ENCODE measurements at regions not wholly inside any gene's neighbourhood (a gene's known extent, or its start where the extent isn't known, plus 50 kb on each side); places are given as distances from the start of the nearest gene placed in this dataset.

DNA sequence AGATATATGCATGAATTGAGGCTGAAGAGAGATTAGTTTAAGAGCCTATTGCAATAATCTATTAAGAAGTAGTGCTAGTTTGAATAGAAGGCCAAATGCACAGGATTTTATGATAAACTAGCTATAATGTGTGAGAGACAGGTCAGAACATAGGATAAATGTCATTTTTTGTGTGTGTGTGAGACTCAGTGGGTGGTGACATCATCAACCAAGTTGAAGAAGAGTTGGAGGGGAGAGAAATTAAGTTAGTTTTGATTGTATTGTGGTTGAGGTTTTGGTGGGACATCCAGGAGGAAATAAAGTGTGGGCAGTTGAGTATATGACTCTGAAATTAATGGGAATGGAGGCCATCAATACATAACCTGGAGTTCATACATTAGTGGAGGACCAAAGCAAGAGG, 320.1 kb upstream of the CWC22 start:
- no peak for TF ChIP-seq TAF1 (IDR thresholded peaks at IDR 0.05; ENCODE audit: borderline replicate concordance, insufficient read depth, low read length)
- TF ChIP-seq POLR2AphosphoS5 (IDR thresholded peaks at IDR 0.05; ENCODE audit: low read depth, low read length), result no peak
- no peak for TF ChIP-seq FOXP2 (optimal IDR thresholded peaks at IDR 0.05; ENCODE audit: borderline replicate concordance, extremely low read depth, extremely low read length, insufficient read depth)

DNA sequence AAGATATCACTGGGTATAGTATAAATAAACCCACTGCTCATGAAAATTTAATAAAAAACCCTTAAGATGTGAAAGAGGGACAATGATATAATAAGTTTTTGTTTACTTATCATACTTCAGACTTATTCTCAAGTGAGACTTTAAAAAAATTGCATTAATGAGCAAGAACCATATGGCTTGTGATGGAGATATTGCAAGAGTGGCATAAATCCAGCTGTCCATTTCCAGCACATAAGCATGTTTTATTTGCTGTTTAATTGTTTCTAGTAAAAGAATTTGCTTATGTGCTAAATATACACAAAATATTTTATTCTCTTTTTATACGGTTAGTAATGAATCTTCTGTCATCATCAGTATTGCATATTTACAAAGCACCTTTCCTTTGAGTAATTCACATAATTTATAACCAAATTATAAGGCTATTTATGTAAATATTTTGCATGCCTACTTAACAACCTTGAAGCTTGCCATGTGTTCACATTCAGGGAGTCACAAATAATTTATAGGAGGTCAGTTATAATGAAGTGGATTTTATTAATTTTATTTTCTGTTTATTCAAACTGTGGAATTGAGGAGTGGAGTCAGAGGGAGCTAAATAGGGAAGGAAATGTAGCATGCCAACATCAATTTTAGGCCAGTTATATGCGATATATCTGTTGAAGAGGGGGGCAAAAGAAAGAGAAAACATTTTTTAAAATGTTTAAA, 318.5 kb upstream of the CWC22 start:
- TF ChIP-seq, protein P1, sequence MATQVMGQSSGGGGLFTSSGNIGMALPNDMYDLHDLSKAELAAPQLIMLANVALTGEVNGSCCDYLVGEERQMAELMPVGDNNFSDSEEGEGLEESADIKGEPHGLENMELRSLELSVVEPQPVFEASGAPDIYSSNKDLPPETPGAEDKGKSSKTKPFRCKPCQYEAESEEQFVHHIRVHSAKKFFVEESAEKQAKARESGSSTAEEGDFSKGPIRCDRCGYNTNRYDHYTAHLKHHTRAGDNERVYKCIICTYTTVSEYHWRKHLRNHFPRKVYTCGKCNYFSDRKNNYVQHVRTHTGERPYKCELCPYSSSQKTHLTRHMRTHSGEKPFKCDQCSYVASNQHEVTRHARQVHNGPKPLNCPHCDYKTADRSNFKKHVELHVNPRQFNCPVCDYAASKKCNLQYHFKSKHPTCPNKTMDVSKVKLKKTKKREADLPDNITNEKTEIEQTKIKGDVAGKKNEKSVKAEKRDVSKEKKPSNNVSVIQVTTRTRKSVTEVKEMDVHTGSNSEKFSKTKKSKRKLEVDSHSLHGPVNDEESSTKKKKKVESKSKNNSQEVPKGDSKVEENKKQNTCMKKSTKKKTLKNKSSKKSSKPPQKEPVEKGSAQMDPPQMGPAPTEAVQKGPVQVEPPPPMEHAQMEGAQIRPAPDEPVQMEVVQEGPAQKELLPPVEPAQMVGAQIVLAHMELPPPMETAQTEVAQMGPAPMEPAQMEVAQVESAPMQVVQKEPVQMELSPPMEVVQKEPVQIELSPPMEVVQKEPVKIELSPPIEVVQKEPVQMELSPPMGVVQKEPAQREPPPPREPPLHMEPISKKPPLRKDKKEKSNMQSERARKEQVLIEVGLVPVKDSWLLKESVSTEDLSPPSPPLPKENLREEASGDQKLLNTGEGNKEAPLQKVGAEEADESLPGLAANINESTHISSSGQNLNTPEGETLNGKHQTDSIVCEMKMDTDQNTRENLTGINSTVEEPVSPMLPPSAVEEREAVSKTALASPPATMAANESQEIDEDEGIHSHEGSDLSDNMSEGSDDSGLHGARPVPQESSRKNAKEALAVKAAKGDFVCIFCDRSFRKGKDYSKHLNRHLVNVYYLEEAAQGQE (IDR thresholded peaks at IDR 0.05; ENCODE audit: insufficient read depth in 1 of 2, low read depth in 2 of 2, low read length in 2 of 2), result no peak
- no peak for TF ChIP-seq TAF1 (IDR thresholded peaks at IDR 0.05; ENCODE audit: borderline replicate concordance, insufficient read depth, low read length)
- no peak for TF ChIP-seq SIN3A (IDR thresholded peaks at IDR 0.05; ENCODE audit: borderline replicate concordance, insufficient read depth, low read length)
- no peak for TF ChIP-seq POLR2AphosphoS5 (IDR thresholded peaks at IDR 0.05; ENCODE audit: low read depth, low read length)
- no peak for TF ChIP-seq FOXP2 (optimal IDR thresholded peaks at IDR 0.05; ENCODE audit: borderline replicate concordance, extremely low read depth, extremely low read length, insufficient read depth)

DNA sequence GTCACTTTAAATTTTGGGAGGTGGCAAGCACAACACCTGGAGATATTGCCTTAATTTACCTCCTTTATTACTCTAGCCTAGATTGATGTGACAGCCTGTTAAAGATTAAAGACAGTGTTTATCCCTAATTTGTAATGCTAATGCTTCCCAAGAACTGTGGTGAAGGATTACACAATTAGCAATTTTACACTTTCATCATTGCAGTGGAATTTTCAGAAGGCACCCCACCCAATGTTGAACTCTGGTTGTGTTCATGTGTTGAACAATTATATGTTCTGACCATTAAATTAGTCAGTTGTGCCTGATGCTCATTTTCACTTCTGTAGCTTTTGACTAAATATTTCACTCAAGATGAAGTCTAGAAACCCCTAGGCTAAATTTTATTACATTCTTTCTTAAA, 317.1 kb upstream of the CWC22 start:
- no peak for TF ChIP-seq POLR2AphosphoS5 (IDR thresholded peaks at IDR 0.05; ENCODE audit: low read depth, low read length)

DNA sequence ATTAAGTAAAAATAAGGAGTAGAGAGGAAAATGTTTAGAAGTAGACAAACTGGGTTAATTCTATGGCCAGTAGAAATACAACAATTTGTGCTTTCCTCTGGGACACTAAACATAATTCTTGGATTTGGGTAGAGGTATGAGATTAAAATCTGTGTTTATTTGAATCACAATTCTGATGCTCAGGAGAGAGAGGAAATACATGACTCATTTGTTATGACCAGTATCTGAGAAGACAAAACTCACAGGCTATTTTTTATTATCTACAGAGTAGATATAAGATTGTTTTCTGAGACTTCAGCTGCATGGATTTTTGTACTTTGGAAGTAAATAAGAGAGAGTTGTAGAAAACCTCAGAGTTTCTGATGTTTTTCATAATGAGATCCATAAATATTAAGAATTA, 315.7 kb upstream of the CWC22 start:
- no peak for TF ChIP-seq POLR2AphosphoS5 (IDR thresholded peaks at IDR 0.05; ENCODE audit: low read depth, low read length)

DNA sequence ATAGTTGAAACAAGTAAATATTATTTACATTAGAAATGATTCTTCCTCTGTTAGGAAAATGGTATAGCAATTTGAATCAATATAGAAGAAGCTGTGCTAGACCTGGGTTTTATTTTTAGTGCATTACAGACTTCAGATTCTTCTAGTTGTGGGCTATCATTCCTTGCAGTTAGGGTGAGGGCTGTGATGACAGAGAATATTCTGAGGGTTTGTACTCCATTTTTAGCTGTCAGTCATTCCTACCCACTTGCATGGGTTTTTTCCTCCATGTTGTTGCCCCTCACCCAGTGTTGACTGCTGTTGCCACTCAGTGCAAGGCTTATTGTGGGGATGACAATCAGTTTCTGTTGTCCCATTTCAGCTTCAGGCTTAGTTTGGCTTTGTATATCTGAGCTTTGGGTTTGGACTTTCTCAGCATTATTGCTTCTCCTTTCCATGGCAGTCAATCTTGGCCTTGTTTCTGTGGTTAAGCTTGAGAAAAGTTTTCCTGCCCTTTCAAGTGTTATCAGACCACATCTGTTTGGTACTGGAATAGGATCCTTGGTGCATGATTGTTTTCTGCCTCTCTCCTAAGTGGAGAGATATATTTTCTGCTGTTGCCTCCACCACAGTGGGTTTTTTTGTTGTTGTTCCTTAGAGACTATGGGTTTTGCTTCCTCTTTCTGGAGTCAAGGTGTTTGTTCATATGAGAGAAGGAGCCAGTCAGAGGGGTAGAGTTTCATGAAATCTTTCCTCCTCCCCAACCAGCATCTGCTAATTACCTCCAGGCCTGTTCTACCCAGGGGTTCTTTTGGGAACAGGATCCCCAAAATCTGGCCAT, 312.7 kb upstream of the CWC22 start:
- TF ChIP-seq, protein P1 (IDR thresholded peaks at IDR 0.05; ENCODE audit: insufficient read depth in 1 of 2, low read depth in 2 of 2, low read length in 2 of 2), result no peak

DNA sequence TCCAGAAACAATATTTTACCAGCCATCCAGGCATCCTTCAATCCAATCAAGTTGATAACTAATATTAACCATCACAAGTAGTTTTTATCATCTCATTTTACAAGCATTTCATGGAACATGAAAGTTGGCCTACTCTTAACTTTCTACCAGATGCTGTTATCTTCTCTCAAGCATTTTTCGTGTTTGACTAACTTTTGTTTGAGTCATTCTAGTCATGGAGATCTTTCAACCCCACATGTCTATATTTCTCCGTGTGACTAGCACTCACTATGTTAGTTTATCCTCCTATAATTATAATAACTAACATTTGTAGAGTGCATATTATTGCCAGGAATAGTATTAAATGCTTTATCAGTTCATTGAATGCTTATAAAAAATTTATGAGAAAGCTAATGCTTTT, 307.0 kb upstream of the CWC22 start:
- TF ChIP-seq FOXP2 (optimal IDR thresholded peaks at IDR 0.05; ENCODE audit: borderline replicate concordance, extremely low read depth, extremely low read length, insufficient read depth) (no peak), POLR2AphosphoS5 (IDR thresholded peaks at IDR 0.05; ENCODE audit: low read depth, low read length) (no peak), SIN3A (IDR thresholded peaks at IDR 0.05; ENCODE audit: borderline replicate concordance, insufficient read depth, low read length) (no peak)
- TF ChIP-seq, protein P1 (IDR thresholded peaks at IDR 0.05; ENCODE audit: insufficient read depth in 1 of 2, low read depth in 2 of 2, low read length in 2 of 2), result no peak

DNA sequence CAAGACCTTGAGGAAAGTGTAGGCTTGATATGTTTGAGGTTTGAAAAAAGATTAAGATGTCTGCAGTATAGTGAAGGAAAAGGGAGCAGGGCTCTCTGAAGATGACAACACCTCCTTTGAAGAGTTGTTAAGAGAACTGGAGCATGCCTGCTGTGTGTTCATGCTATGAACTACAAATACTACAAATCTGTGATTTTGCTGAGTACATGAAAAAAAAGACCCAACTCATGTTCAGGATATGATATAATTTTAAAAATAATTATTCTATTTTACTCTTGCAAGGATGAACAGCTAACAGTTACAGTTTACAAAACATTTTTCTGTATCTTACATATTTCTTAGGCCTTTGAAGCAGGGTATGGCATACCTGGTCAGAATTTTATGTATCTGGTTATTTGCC, 305.4 kb upstream of the CWC22 start:
- TF ChIP-seq POLR2AphosphoS5 (IDR thresholded peaks at IDR 0.05; ENCODE audit: low read depth, low read length) (no peak), SIN3A (IDR thresholded peaks at IDR 0.05; ENCODE audit: borderline replicate concordance, insufficient read depth, low read length) (no peak), TAF1 (IDR thresholded peaks at IDR 0.05; ENCODE audit: borderline replicate concordance, insufficient read depth, low read length) (no peak), FOXP2 (optimal IDR thresholded peaks at IDR 0.05; ENCODE audit: borderline replicate concordance, extremely low read depth, extremely low read length, insufficient read depth) (no peak)
- TF ChIP-seq, protein P1 (IDR thresholded peaks at IDR 0.05; ENCODE audit: insufficient read depth in 1 of 2, low read depth in 2 of 2, low read length in 2 of 2), result no peak
